ENCODE measurements at regions not wholly inside any gene's neighbourhood (a gene's known extent, or its start where the extent isn't known, plus 50 kb on each side); places are given as distances from the start of the nearest gene placed in this dataset.
"Not testable (repeated sequence)": the region's sequence is repeated elsewhere in the genome, so short reads cannot be mapped to it uniquely, and the experiment has no call there.

DNA sequence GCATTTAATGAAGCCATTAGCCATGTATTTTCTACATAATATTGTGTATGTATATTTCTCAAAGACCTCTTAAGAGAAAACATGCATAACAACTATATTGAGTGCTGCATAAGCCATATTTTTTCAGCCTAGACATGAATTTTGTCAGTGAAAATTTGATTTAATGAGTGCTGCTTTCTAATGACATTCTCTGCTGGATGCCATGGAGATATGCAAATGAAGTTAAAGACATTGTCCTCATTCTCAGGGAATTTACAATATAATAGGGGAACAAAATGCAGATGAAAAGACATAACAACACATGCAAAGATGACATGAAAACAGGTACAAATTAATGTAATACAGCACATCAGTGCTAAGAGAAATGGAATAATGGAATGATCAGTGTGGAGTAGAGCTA is 118.7 kb downstream of the ATOH1 start:
- ATAC-seq (ENCODE audit: insufficient read depth, low FRiP score) (no peak), DNase-seq (no peak)
- Histone ChIP-seq H3K9ac (ENCODE audit: insufficient read depth in 1 of 2, low read length in 2 of 2) (no peak overlapping the region), H3K27me3 (ENCODE audit: control insufficient read depth in 3 of 3, insufficient read depth in 3 of 3, low read length in 2 of 3) (no peaks in the 10 kb centered on the region), H3K27ac (ENCODE audit: low read depth in 1 of 2, low read length in 1 of 2) (no peak overlapping the region), H3K4me3 (no peak overlapping the region), H3K4me1 (ENCODE audit: control insufficient read depth in 5 of 5, insufficient read depth in 5 of 5, low read length in 5 of 5) (no peaks in the 10 kb centered on the region), H3K36me3 (ENCODE audit: control insufficient read depth in 4 of 4, insufficient read depth in 4 of 4, low read length in 4 of 4) (no peaks in the 10 kb centered on the region), H3K9me3 (ENCODE audit: control insufficient read depth in 4 of 4, insufficient read depth in 3 of 4, low read length in 3 of 4) (no peaks in the 10 kb centered on the region)
- TF ChIP-seq CTCF (IDR thresholded peaks at IDR 0.05; ENCODE audit: control extremely low read depth, extremely low read depth), result no peak

GRCh38 chr4:93950239-93950638 is 121.7 kb downstream of the ATOH1 start:
- ATAC-seq (ENCODE audit: insufficient read depth, low FRiP score); H3K27me3 ChIP-seq (ENCODE audit: control insufficient read depth in 3 of 3, insufficient read depth in 3 of 3, low read length in 2 of 3): not testable (repeated sequence)
- 74 to 89% methylated on average over 4 of the region's 4 CpGs for WGBS, 2 donors

DNA sequence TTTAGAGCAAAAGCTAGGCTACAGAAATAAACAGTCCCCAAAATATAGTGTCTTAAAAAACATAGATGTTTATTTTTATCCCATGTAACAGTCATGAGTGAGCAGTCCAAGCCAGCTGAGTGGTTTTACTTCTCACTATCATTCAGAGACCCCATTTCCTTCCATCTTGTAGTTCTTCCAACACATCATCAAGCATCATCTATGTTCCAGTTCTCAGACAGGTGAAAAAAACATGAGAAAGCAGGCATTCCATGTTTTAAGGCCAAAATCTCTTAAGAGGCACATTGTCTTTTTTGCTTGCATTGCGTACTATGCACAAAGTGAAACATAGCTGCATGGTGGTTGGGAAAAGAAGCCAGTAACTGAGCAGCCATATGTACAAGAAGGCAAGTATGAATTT is 128.6 kb downstream of the ATOH1 start:
- ATAC-seq (ENCODE audit: insufficient read depth, low FRiP score) (no peak), DNase-seq (peak; percentile 35 to 95 (median 85))
- WGBS, 2 donors, result 78 to 83% methylated on average over 1 of the region's 1 CpG

More at GRCh38 chr4:93950239-93950638, 121.7 kb downstream of the ATOH1 start:
- DNase-seq; H3K27ac ChIP-seq (ENCODE audit: low read depth in 1 of 2, low read length in 1 of 2); H3K4me1 ChIP-seq (ENCODE audit: control insufficient read depth in 5 of 5, insufficient read depth in 5 of 5, low read length in 5 of 5); H3K4me3 ChIP-seq; H3K36me3 ChIP-seq (ENCODE audit: control insufficient read depth in 4 of 4, insufficient read depth in 4 of 4, low read length in 4 of 4); H3K9ac ChIP-seq (ENCODE audit: insufficient read depth in 1 of 2, low read length in 2 of 2); H3K9me3 ChIP-seq (ENCODE audit: control insufficient read depth in 4 of 4, insufficient read depth in 3 of 4, low read length in 3 of 4): not testable (repeated sequence)

GRCh38 chr4:93960450-93960849 is 131.9 kb downstream of the ATOH1 start:
- Histone ChIP-seq H3K4me3 (no peak overlapping the region), H3K9ac (ENCODE audit: insufficient read depth in 1 of 2, low read length in 2 of 2) (no peak overlapping the region), H3K27ac (ENCODE audit: low read depth in 1 of 2, low read length in 1 of 2) (no peak overlapping the region), H3K27me3 (ENCODE audit: control insufficient read depth in 3 of 3, insufficient read depth in 3 of 3, low read length in 2 of 3) (no peaks in the 10 kb centered on the region), H3K36me3 (ENCODE audit: control insufficient read depth in 4 of 4, insufficient read depth in 4 of 4, low read length in 4 of 4) (no peaks in the 10 kb centered on the region), H3K9me3 (ENCODE audit: control insufficient read depth in 4 of 4, insufficient read depth in 3 of 4, low read length in 3 of 4) (no peaks in the 10 kb centered on the region), H3K4me1 (ENCODE audit: control insufficient read depth in 5 of 5, insufficient read depth in 5 of 5, low read length in 5 of 5) (no peaks in the 10 kb centered on the region)
- TF ChIP-seq CTCF (IDR thresholded peaks at IDR 0.05; ENCODE audit: control extremely low read depth, extremely low read depth), result no peak
- ATAC-seq (ENCODE audit: insufficient read depth, low FRiP score), result no peak
- DNase-seq, result no peak

More for the DNA sequence above, 128.6 kb downstream of the ATOH1 start:
- Histone ChIP-seq H3K36me3 (ENCODE audit: control insufficient read depth in 4 of 4, insufficient read depth in 4 of 4, low read length in 4 of 4) (no peaks in the 10 kb centered on the region), H3K4me1 (ENCODE audit: control insufficient read depth in 5 of 5, insufficient read depth in 5 of 5, low read length in 5 of 5) (no peaks in the 10 kb centered on the region), H3K9ac (ENCODE audit: insufficient read depth in 1 of 2, low read length in 2 of 2) (no peak overlapping the region), H3K27ac (ENCODE audit: low read depth in 1 of 2, low read length in 1 of 2) (no peak overlapping the region), H3K9me3 (ENCODE audit: control insufficient read depth in 4 of 4, insufficient read depth in 3 of 4, low read length in 3 of 4) (peaks cover 0 to 3% (median 0%) of the 10 kb centered on the region in 4 donors), H3K4me3 (no peak overlapping the region), H3K27me3 (ENCODE audit: control insufficient read depth in 3 of 3, insufficient read depth in 3 of 3, low read length in 2 of 3) (no peaks in the 10 kb centered on the region)
- TF ChIP-seq CTCF (IDR thresholded peaks at IDR 0.05; ENCODE audit: control extremely low read depth, extremely low read depth), result no peak
